HG03571 (cell line): ENCODE measurements at regions not wholly inside any gene's neighbourhood (a gene's known extent, or its start where the extent isn't known, plus 50 kb on each side); places are given as distances from the start of the nearest gene placed in this dataset.
"Not testable (repeated sequence)": the region's sequence is repeated elsewhere in the genome, so short reads cannot be mapped to it uniquely, and the experiment has no call there.

Source experiments
- ATAC-seq: cut with Tn5 transposase; IDR thresholded peaks from one replicate; pipeline ENCODE4 v1.9.1; 2021; ENCODE audit not compliant: unreplicated experiment

- no peak for ATAC-seq
Observed at GRCh38 chr10:78599122-78599853, 469.5 kb upstream of the ZMIZ1 start.

GRCh38 chr10:78600121-78600665, 468.6 kb upstream of the ZMIZ1 start:
- ATAC-seq, result no peak

- ATAC-seq, result no peak
Observed at GRCh38 chr10:78600740-78601139, 468.0 kb upstream of the ZMIZ1 start.

GRCh38 chr10:78602201-78602932, 466.4 kb upstream of the ZMIZ1 start:
- ATAC-seq, result no peak

- ATAC-seq, result no peak
Observed at GRCh38 chr10:78604286-78604685, 464.5 kb upstream of the ZMIZ1 start.

- no peak for ATAC-seq
Observed at GRCh38 chr10:78604721-78605120, 464.0 kb upstream of the ZMIZ1 start.

- ATAC-seq, result no peak
Observed at GRCh38 chr10:78605800-78606350, 462.9 kb upstream of the ZMIZ1 start.

GRCh38 chr10:78606766-78607165, 462.0 kb upstream of the ZMIZ1 start:
- ATAC-seq, result not testable (repeated sequence)

GRCh38 chr10:78609976-78610375, 458.8 kb upstream of the ZMIZ1 start:
- no peak for ATAC-seq

- no peak for ATAC-seq
Observed at GRCh38 chr10:78613132-78613531, 455.6 kb upstream of the ZMIZ1 start.

- ATAC-seq, result no peak
Observed at GRCh38 chr10:78614267-78614666, 454.5 kb upstream of the ZMIZ1 start.

- ATAC-seq, result no peak
Observed at GRCh38 chr10:78614744-78615143, 454.0 kb upstream of the ZMIZ1 start.

- ATAC-seq, result no peak
Observed at GRCh38 chr10:78616125-78616695, 452.6 kb upstream of the ZMIZ1 start.

- no peak for ATAC-seq
Observed at GRCh38 chr10:78617115-78617514, 451.7 kb upstream of the ZMIZ1 start.

- ATAC-seq, result no peak
Observed at GRCh38 chr10:78617631-78618030, 451.1 kb upstream of the ZMIZ1 start.

- no peak for ATAC-seq
Observed at GRCh38 chr10:78618050-78618449, 450.7 kb upstream of the ZMIZ1 start.

- ATAC-seq, result no peak
Observed at GRCh38 chr10:78619115-78619851, 449.5 kb upstream of the ZMIZ1 start.

- ATAC-seq, result no peak
Observed at GRCh38 chr10:78619896-78620295, 448.9 kb upstream of the ZMIZ1 start.

GRCh38 chr10:78620985-78621799, 447.6 kb upstream of the ZMIZ1 start:
- no peak for ATAC-seq

GRCh38 chr10:78623578-78624215, 445.1 kb upstream of the ZMIZ1 start:
- no peak for ATAC-seq
